GM10266 (cell line): ENCODE measurements at regions not wholly inside any gene's neighbourhood (a gene's known extent, or its start where the extent isn't known, plus 50 kb on each side); places are given as distances from the start of the nearest gene placed in this dataset.

Source experiments
- DNase-seq: peaks from one replicate; pipeline ENCODE4 v3.0.0; 2012; ENCODE audit errors: extremely low spot score
- TF ChIP-seq, protein P1 (sequence below): IDR thresholded peaks from 2 replicates; pipeline ENCODE4 v1.5.1; 2012; ENCODE audit warnings: mild to moderate bottlenecking, low read depth; ENCODE audit not compliant: control insufficient read depth, insufficient read depth; ENCODE audit errors: missing control alignments

DNA sequence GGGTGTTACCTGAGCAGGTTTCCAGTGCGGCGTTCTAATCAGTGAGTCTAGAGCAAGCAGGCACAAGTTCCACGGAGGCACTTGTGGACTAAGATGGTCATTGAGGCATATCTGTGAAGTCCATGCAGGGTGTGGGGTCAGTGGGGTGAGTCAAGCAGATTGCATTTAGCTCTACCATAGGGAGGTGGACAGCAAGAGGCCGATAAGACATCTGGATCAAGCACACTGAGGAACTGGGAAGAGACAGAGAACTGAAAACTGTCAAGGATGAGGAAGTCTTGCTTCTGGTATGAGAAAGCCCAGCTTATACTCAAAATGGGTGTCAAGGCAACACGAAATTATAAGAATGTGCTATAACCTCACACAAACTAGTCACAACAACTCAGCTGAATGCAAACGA lies 61.2 kb upstream of the SLC39A10 start:
- TF ChIP-seq, protein P1, sequence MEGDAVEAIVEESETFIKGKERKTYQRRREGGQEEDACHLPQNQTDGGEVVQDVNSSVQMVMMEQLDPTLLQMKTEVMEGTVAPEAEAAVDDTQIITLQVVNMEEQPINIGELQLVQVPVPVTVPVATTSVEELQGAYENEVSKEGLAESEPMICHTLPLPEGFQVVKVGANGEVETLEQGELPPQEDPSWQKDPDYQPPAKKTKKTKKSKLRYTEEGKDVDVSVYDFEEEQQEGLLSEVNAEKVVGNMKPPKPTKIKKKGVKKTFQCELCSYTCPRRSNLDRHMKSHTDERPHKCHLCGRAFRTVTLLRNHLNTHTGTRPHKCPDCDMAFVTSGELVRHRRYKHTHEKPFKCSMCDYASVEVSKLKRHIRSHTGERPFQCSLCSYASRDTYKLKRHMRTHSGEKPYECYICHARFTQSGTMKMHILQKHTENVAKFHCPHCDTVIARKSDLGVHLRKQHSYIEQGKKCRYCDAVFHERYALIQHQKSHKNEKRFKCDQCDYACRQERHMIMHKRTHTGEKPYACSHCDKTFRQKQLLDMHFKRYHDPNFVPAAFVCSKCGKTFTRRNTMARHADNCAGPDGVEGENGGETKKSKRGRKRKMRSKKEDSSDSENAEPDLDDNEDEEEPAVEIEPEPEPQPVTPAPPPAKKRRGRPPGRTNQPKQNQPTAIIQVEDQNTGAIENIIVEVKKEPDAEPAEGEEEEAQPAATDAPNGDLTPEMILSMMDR: no peak

DNA sequence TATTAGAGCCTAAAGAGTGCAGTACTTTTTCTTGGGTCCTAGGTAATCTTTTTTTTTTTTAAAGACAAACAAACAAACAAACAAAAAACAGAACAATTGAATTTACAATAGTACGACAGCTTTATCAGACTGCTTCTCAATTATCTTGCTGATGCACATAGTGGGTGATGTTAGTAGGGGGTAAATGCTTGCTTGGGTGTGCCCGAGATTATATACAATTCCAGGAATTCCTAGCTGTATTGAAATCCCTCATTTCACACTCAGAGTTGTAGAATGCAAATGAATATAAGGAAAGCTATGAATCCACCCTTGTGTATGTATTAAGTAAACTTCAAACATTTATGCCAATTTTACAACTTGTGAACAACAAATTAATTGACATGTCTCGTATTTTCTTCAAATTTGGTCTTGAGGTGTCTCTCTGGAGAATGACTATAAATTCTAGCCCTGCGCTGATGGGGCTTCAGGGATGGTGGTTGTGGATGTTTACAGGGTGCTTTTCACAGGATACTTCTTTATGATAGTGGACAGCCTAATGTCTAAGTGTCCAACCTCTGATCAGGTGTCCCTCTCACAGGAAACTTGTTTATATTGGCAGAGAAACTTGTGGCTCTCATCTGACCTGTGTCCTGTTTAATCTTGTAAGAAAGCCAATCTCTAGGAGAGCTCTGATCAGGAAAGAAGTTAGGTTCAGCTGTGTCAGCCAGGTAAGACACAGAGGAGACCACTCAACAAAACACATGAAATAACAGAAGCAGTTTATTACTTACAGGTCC lies 61.9 kb upstream of the SLC39A10 start:
- TF ChIP-seq, protein P1: no peak
- no peak for DNase-seq

More for the DNA sequence above, 61.2 kb upstream of the SLC39A10 start:
- no peak for DNase-seq

DNA sequence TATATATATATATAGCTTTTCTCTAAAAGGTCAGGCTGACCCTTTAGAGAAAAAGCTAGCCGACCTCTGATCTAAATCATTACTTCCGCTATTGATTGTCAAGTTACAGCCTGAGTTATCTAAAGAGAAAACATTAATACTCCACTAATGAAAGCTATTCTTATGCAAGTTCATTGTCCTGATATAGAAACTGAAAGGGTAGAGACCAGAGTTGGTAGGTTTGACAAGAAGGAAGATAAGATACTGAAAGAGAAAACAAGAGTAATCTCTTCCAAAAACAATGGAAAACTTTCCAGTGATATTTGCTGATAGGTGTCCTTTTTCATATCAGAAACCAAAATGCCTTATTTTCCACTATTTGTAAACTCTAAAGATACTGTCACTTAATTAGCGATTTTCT lies 62.8 kb upstream of the SLC39A10 start:
- DNase-seq: no peak
- TF ChIP-seq, protein P1: no peak

DNA sequence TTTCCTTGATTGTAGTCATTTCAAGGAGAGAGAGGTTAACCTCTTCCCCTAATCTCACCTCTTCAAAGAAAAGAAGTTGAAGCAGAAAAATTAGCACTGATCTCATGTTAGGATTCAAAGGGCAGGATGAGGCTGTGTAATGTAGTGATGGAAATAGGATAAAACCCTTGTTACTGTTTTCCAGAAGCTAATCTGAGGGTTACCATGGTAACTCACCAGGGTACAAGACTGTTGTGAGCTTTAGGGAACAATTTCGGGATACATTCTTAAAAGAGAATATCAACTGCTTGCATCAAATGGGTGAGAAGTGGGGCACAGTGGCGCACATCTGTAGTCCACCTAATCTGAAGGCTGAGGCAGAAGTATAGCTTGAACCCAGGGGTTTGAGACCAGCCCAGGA lies 64.9 kb upstream of the SLC39A10 start:
- DNase-seq: no peak
- TF ChIP-seq, protein P1: no peak

DNA sequence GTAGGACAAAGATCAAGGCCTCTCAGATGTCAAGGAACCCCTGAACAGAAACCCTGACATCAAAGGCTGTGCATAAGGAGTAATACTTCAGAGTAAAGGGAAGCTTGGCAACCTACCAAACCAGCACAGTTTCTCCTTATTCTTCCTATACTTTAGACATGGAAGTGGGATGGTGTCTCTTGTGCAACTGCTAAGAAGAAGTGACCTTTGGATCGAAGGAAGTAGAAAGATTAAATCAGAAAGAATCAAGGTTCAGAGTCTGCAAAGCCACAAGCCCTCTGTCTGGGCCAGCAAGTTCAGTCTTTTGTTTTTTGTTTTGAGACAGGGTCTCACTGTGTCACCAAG lies 66.2 kb upstream of the SLC39A10 start:
- no peak for DNase-seq
- TF ChIP-seq, protein P1: no peak

DNA sequence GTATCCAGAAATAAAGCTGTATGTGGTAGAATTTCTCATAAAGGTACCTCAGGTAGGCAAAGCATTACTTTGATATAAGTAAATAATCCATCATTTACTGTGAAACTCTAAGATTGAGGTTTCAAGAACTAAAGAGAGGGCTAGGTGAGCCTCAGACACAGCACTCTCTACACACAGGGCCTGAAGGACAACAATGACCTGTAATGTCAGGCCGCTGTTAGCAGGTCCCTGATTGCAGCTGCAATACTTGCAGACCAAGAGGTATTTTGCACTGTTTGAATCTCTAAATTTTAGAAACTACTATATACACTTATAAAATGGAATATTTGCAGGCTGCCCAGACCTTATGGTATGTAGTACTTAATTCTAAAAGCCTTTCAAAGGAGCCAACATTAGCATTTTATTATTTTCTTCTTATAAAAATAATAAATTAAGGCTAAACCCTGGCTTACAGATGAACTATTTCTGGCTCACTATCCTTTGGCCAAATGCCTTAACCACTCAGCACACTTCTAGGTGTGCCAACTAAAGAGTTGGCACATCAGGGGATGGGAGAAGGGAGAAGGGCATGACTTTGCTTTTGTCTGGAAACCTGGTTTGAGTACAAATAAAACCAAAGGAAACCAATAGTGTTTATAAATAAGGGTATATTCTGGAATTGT lies 66.7 kb upstream of the SLC39A10 start:
- no peak for DNase-seq
- TF ChIP-seq, protein P1: no peak

DNA sequence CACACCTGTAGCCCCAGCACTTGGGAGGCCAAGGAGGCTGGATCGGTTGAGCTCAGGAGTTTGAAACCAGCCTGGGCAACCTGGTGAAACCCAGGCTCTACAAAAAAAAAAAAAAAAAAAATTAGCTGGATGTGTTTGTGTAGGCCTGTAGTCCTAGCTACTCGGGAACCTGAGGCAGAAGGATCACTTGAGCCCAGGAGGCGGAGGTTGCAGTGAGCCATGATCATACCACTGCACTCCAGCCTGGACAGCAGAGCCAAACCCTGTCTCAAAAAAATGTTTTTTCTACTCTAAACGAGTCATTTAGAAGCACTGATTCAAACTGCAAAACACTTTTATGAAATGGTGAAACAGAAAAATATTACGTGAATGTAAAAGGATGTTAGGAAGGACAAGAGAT lies 69.1 kb upstream of the SLC39A10 start:
- TF ChIP-seq, protein P1: no peak
- DNase-seq: no peak
